GM10266 (cell line): ENCODE measurements at regions not wholly inside any gene's neighbourhood (a gene's known extent, or its start where the extent isn't known, plus 50 kb on each side); places are given as distances from the start of the nearest gene placed in this dataset.
"Not testable (repeated sequence)": the region's sequence is repeated elsewhere in the genome, so short reads cannot be mapped to it uniquely, and the experiment has no call there.

Experiments used
- DNase-seq: peaks from one replicate; pipeline ENCODE4 v3.0.0; 2012; ENCODE audit errors: extremely low spot score
- TF ChIP-seq, protein P1 (sequence below): IDR thresholded peaks from 2 replicates; pipeline ENCODE4 v1.5.1; 2012; ENCODE audit warnings: mild to moderate bottlenecking, low read depth; ENCODE audit not compliant: control insufficient read depth, insufficient read depth; ENCODE audit errors: missing control alignments

DNA sequence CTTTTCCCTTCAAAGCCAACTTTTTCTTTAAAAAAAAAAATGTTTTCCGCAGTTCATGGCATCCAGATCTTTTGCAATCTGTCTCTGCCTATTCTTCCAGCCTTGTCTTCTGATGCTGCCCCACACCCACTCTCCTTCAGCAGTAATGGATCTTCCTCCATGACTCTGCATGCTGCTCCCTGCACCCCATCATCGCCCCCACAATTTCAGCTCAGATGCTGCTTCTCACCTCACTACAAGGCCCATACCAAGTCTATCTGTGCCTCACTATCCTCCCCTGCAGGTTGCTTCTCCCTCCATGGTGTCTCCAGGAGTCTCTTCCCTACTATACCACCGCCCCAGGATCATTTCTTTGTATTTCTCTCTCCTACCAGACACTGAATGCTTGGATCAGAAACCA is 260.6 kb downstream of the ANAPC1 start:
- TF ChIP-seq, protein P1, sequence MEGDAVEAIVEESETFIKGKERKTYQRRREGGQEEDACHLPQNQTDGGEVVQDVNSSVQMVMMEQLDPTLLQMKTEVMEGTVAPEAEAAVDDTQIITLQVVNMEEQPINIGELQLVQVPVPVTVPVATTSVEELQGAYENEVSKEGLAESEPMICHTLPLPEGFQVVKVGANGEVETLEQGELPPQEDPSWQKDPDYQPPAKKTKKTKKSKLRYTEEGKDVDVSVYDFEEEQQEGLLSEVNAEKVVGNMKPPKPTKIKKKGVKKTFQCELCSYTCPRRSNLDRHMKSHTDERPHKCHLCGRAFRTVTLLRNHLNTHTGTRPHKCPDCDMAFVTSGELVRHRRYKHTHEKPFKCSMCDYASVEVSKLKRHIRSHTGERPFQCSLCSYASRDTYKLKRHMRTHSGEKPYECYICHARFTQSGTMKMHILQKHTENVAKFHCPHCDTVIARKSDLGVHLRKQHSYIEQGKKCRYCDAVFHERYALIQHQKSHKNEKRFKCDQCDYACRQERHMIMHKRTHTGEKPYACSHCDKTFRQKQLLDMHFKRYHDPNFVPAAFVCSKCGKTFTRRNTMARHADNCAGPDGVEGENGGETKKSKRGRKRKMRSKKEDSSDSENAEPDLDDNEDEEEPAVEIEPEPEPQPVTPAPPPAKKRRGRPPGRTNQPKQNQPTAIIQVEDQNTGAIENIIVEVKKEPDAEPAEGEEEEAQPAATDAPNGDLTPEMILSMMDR = no peak
- no peak for DNase-seq

DNA sequence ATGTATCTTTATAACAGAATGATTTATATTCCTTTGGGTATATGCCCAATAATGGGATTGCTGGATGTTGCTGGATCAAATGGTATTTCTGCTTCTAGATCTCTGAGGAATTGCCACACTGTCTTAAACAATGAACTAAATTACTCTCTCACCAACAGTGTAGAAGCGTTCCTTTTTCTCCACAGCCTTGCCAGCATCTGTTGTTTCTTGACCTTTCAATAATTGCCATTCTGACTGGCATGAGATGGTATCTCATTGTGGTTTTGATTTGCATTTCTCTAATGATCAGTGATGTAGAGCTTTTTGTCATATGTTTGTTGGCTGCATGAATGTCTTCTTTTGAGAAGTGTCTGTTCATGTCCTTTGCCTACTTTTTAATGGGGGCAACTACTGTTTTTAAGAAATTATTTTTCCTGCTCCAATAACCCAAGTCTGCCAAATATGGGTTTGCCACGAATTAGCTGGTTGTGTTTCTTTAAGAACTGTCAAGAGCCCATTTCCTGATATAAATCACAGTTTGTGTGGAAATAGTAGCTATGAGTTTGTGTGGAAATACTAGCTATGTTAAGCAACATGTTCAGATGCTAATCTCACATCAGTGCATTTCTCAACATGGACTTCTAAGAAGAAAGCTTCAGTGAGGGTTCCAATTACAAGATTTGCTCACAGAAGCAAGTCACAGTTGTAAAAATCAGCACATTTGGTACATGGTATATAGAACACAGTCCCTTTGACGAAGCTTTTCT is 259.4 kb downstream of the ANAPC1 start:
- no peak for DNase-seq
- TF ChIP-seq, protein P1 = no peak

DNA sequence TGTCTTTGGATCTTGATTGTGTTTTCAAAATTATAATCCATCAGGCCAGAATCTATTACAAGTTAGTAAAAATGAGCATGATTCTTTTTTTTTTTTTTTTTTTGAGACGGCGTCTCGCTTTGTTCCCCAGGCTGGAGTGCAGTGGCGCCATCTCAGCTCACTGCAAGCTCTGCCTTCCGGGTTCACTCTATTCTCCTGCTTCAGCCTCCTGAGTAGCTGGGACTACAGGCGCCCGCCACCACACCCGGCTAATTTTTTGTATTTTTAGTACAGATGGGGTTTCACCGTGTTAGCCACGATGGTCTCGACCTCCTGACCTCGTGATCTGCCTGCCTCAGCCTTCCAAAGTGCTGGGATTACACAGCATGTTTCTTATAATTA is 258.8 kb downstream of the ANAPC1 start:
- DNase-seq = not testable (repeated sequence)

DNA sequence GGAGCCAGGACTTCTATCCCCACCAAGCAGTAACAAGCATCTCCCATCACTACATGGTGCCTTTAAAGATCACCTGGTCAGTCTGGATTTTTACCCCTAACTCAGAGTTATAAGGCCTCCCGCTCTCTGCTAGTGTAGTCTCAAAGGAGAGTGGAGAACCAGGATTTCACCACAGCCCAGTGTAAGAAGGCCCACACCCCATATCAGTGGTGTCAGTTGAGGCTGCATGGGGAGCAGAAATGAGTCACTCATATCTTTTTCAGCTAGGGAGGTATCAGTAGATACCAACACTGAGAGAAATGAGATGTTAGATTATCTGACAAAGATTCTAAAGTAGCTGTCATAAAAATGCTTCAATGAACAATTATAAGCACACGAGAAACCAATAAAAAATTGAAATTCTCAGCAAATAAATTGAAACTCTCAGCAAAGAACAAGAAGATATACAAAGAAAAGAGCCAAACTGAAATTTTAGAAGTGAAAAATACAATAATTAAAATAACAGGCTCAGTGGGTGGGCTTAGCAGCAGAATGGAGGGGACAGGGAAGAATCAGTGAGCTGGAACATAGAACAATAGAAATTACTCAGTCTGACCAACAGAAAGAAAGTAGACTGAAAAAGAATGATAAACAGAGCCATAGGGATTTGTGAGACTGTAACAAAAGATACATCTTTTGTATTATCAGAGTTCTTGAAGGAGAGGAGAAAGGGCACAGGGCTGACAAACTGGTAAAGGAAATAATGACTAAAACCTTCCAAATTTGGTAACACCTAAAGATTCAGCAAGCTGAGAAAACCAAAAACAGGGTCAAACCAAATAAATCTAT is 257.7 kb downstream of the ANAPC1 start:
- TF ChIP-seq, protein P1 = no peak
- no peak for DNase-seq

DNA sequence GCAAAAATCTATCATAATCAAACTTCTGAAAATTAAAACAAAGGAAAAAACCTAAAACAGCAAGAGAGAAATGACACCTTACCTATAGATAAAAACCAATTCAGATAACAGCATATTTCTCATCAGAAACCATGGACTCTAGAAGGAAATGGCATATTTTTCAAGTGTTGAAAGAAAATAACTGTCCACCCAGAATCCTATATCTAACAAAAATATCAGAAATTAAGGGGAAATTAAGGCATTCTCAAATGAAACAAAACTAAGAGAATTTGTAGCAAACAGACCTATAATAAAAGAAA is 257.2 kb downstream of the ANAPC1 start:
- TF ChIP-seq, protein P1 = no peak
- DNase-seq = no peak

DNA sequence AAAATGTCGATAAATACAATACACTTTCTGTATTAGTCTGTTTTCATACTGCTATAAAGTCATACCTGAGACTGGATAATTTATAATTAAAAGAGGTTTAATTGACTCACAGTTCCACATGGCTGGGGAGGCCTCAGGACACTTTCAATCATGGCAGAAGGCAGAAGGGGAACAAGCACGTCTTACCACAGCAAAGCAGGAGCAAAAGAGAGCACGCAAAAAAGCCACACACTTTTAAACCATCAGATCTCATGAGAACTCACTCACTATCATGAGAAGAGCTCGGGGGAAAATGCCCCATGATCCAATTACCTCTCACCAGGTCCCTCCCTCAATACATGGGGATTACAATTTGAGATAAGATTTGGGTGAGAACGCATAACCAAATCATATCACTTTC is 256.7 kb downstream of the ANAPC1 start:
- DNase-seq = no peak
- TF ChIP-seq, protein P1 = no peak

DNA sequence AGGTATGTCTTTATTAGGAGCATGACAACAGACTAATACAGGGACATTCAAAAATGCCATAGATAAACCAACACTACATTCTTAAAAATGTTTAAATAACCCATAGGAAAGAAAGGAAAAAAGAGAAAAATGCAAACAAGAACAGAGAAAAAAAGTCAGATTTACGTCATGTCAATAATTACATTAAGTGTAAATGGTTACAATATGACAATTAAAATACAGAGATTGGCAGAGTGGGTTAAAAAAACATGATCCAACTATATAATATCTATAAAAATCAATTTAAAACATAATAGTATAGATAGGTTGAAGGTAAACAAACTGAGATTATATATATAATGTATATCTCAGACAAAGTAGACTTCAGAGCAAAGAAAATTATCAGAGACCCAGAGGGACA is 255.8 kb downstream of the ANAPC1 start:
- TF ChIP-seq, protein P1 = no peak
- DNase-seq = no peak
